ENCODE measurements at regions not wholly inside any gene's neighbourhood (a gene's known extent, or its start where the extent isn't known, plus 50 kb on each side); places are given as distances from the start of the nearest gene placed in this dataset.

DNA sequence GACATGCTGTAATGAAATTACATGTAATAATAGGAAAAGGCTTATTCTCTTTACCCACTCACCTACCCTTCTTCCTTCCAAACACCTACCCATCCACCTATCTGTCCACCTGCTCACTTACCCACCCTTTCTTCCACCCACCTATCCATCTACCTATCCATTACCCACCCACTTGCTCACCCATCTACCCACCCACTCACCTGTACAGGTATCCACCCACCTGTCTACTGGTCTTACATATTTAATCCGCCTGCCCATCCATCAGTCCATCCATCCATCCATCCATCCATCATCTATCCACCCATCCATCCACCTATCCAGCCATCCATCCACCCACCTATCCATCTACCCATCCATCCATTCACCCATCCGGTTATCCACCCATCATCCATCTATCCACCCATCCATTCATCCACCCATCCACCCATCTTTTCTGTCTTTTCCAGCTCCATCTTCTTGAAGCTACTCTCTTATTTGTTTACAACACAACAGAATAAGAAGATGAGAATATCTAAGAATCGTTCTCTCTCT, 133.3 kb upstream of the STX18 start:
- Histone ChIP-seq H4K20me1 (ENCODE audit: insufficient read depth) (no peaks in the 10 kb centered on the region), H3F3A (ENCODE audit: insufficient read depth) (peaks cover 30% of the 10 kb centered on the region), H3K9me2 (ENCODE audit: insufficient read depth) (no peaks in the 10 kb centered on the region), H3K4me2 (ENCODE audit: unreplicated experiment) (no peak overlapping the region), H3K79me2 (ENCODE audit: insufficient read depth) (no peaks in the 10 kb centered on the region), H2AFZ (no peak overlapping the region), H3K27ac (no peak overlapping the region), H3K9me3 (ENCODE audit: low read depth) (no peaks in the 10 kb centered on the region), H3K9ac (no peak overlapping the region), H3K4me1 (ENCODE audit: insufficient read depth) (peaks cover 40% of the 10 kb centered on the region), H3K27me3 (replicated peaks; ENCODE audit: insufficient read depth) (no peaks in the 10 kb centered on the region), H3K4me3 (no peak overlapping the region), H3K36me3 (ENCODE audit: low read depth) (no peaks in the 10 kb centered on the region)
- TF ChIP-seq EZH2 (IDR thresholded peaks at IDR 0.05; ENCODE audit: insufficient read depth, poor library complexity, severe bottlenecking) (no peak), EZH2phosphoT487 (IDR thresholded peaks at IDR 0.05; ENCODE audit: insufficient read depth, low read depth) (no peak)
- 95 to 100% methylated on average over 3 of the region's 3 CpGs for WGBS, 2 experiments (ENCODE audit: low coverage in 1 of 2, low lambda C conversion rate in 2 of 2, missing lambda C conversion rate in 2 of 2)
- no peak for DNase-seq
- in situ Hi-C loops (cut with MboI): loop anchor here (10.0 to 25.0 kb wide), 3 partner anchors 180 to 462 kb away; no protein-coding TSS in a partner anchor

DNA sequence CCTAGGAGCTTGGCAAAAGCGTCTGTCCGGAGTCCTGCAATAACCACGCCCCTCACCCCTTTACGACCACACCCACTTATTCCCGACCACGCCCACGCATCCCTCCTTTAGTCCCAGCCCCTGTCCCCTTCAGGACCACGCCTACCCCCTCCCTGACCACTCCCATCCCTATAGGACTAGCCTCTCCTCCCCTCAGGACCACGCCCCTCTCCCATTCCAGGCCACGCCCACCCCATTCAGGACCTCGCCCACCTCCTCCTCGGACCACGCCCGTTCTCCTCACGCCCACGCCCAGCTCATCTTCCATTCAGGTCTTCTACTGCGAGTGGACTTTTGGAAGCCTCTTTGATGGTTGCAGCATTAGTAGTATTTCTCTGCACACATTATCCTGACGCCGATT, 131.2 kb upstream of the STX18 start:
- no peak overlapping the region for H2AFZ ChIP-seq
- peaks cover 35% of the 10 kb centered on the region for H3K4me1 ChIP-seq (ENCODE audit: insufficient read depth)
- H3K27me3 ChIP-seq (replicated peaks; ENCODE audit: insufficient read depth): no peaks in the 10 kb centered on the region
- H3K4me3 ChIP-seq: no peak overlapping the region
- no peak overlapping the region for H3K9ac ChIP-seq
- H3F3A ChIP-seq (ENCODE audit: insufficient read depth): peaks cover 23% of the 10 kb centered on the region
- no peaks in the 10 kb centered on the region for H3K9me2 ChIP-seq (ENCODE audit: insufficient read depth)
- H3K36me3 ChIP-seq (ENCODE audit: low read depth): no peaks in the 10 kb centered on the region
- no peak for TF ChIP-seq EZH2phosphoT487 (IDR thresholded peaks at IDR 0.05; ENCODE audit: insufficient read depth, low read depth)
- no peak for TF ChIP-seq EZH2 (IDR thresholded peaks at IDR 0.05; ENCODE audit: insufficient read depth, poor library complexity, severe bottlenecking)
- H3K79me2 ChIP-seq (ENCODE audit: insufficient read depth): no peaks in the 10 kb centered on the region
- H4K20me1 ChIP-seq (ENCODE audit: insufficient read depth): no peaks in the 10 kb centered on the region
- 15 to 16% methylated on average over 15 to 19 of the region's 19 CpGs for WGBS, 2 experiments (ENCODE audit: low coverage in 1 of 2, low lambda C conversion rate in 2 of 2, missing lambda C conversion rate in 2 of 2)
- no peaks in the 10 kb centered on the region for H3K9me3 ChIP-seq (ENCODE audit: low read depth)
- no peak overlapping the region for H3K27ac ChIP-seq
- in situ Hi-C loops (cut with MboI): loop anchor here (10.0 kb wide), 1 partner anchor 178 kb away; no protein-coding TSS in a partner anchor
- peak overlapping the region; percentile 31 for H3K4me2 ChIP-seq (ENCODE audit: unreplicated experiment)
- peak; percentile 88 for DNase-seq

GRCh38 chr4:4672402-4672801, 130.6 kb upstream of the STX18 start:
- no peaks in the 10 kb centered on the region for H3K79me2 ChIP-seq (ENCODE audit: insufficient read depth)
- peak overlapping the region; percentile 35 for H3K27ac ChIP-seq
- TF ChIP-seq EZH2phosphoT487 (IDR thresholded peaks at IDR 0.05; ENCODE audit: insufficient read depth, low read depth): no peak
- no peak for TF ChIP-seq EZH2 (IDR thresholded peaks at IDR 0.05; ENCODE audit: insufficient read depth, poor library complexity, severe bottlenecking)
- H3K4me2 ChIP-seq (ENCODE audit: unreplicated experiment): peak overlapping the region; percentile 31
- peak overlapping the region; percentile 29; the same call in 1 of the 2 replicates for H3K9ac ChIP-seq
- H3K36me3 ChIP-seq (ENCODE audit: low read depth): no peaks in the 10 kb centered on the region
- H2AFZ ChIP-seq: peak overlapping the region; percentile 6; the same call in 1 of the 2 replicates
- peaks cover 31% of the 10 kb centered on the region for H3K4me1 ChIP-seq (ENCODE audit: insufficient read depth)
- H4K20me1 ChIP-seq (ENCODE audit: insufficient read depth): no peaks in the 10 kb centered on the region
- no peaks in the 10 kb centered on the region for H3K27me3 ChIP-seq (replicated peaks; ENCODE audit: insufficient read depth)
- in situ Hi-C loops (cut with MboI): loop anchor here (10.0 kb wide), 1 partner anchor 178 kb away; no protein-coding TSS in a partner anchor
- no peak overlapping the region for H3K4me3 ChIP-seq
- no peak for DNase-seq
- 15 to 21% methylated on average over 8 of the region's 8 CpGs for WGBS, 2 experiments (ENCODE audit: low coverage in 1 of 2, low lambda C conversion rate in 2 of 2, missing lambda C conversion rate in 2 of 2)
- no peaks in the 10 kb centered on the region for H3K9me2 ChIP-seq (ENCODE audit: insufficient read depth)
- H3F3A ChIP-seq (ENCODE audit: insufficient read depth): peaks cover 17% of the 10 kb centered on the region
- H3K9me3 ChIP-seq (ENCODE audit: low read depth): no peaks in the 10 kb centered on the region

DNA sequence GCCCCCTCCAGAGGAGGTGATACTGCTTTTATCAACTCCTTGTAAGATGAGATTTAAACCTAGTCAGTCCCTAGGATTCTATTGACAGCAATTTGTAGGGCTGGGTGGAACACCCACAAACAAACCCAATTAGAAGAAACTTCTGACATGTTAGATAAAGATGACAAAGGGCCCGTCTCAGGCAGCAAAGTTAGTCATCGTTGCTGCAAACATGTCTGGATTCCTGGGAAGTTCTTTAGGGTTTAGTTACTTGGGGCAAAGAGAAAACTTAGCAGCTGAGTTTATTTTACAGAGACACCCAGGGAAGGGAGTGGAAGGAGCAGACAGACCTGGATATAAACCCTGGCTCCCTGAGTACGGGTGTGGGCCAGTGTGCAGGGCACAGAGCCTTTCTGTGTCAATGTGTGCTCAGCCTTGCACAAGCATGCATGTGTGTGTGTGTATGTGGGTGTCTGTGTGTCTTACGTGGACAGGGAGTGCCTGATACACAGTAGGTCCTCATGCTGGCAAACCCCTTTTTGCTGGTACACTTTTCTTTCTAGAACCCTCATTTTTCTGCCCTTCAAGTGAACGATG, 130.0 kb upstream of the STX18 start:
- Histone ChIP-seq H3K79me2 (ENCODE audit: insufficient read depth) (no peaks in the 10 kb centered on the region), H2AFZ (peak overlapping the region; percentile 6; the same call in 1 of the 2 replicates), H3F3A (ENCODE audit: insufficient read depth) (peaks cover 21% of the 10 kb centered on the region), H3K27ac (peak overlapping the region; percentile 35), H4K20me1 (ENCODE audit: insufficient read depth) (no peaks in the 10 kb centered on the region), H3K9ac (peak overlapping the region; percentile 29; the same call in 1 of the 2 replicates), H3K9me3 (ENCODE audit: low read depth) (no peaks in the 10 kb centered on the region), H3K9me2 (ENCODE audit: insufficient read depth) (no peaks in the 10 kb centered on the region), H3K36me3 (ENCODE audit: low read depth) (no peaks in the 10 kb centered on the region), H3K4me1 (ENCODE audit: insufficient read depth) (peaks cover 32% of the 10 kb centered on the region), H3K27me3 (replicated peaks; ENCODE audit: insufficient read depth) (no peaks in the 10 kb centered on the region), H3K4me2 (ENCODE audit: unreplicated experiment) (peak overlapping the region; percentile 31), H3K4me3 (no peak overlapping the region)
- DNase-seq: peak; percentile 63
- in situ Hi-C loops (cut with MboI): loop anchor here (10.0 kb wide), 1 partner anchor 177 kb away; no protein-coding TSS in a partner anchor
- TF ChIP-seq EZH2phosphoT487 (IDR thresholded peaks at IDR 0.05; ENCODE audit: insufficient read depth, low read depth) (no peak), EZH2 (IDR thresholded peaks at IDR 0.05; ENCODE audit: insufficient read depth, poor library complexity, severe bottlenecking) (no peak)
- 6 to 10% methylated on average over 5 of the region's 5 CpGs for WGBS, 2 experiments (ENCODE audit: low coverage in 1 of 2, low lambda C conversion rate in 2 of 2, missing lambda C conversion rate in 2 of 2)

All from GM23248 (cell line).